GM21381 (cell line): ENCODE measurements at regions not wholly inside any gene's neighbourhood (a gene's known extent, or its start where the extent isn't known, plus 50 kb on each side); places are given as distances from the start of the nearest gene placed in this dataset.
"Not testable (repeated sequence)": the region's sequence is repeated elsewhere in the genome, so short reads cannot be mapped to it uniquely, and the experiment has no call there.

Experiments used
- ATAC-seq: cut with Tn5 transposase; IDR thresholded peaks from one replicate; pipeline ENCODE4 v1.9.1; 2021; ENCODE audit warnings: mild to moderate bottlenecking, moderate library complexity; ENCODE audit not compliant: unreplicated experiment

DNA sequence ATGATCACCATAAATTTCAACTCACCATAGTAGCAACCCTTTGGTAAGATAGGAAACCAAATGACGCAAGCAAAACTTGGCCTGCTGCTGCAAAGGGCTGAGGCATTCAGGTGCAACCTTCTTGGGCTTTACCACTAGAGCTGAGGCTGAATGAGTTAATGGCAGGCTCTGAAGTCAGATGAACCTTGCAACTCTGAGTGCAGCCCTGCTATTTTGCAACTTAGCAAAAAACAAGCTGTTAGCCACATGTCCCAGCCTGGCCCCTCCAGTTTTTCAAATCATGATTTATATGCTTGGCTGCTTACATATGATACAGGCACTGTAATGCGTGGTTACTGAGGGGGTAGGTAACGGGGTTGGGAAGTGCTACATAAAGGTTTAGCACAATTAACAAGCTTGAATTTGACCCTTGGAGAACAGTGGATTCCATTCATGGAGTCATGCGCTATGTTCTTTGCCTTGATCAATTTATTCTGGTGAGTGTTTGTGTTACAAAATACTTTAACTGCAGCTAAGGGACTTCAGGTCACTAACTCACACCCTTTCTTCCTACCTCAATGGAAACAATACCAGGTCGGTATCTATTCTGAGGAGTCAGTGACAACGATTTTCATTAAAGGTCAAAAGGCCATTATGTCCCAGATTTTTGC is 80.5 kb upstream of the PPARGC1A start:
- ATAC-seq: no peak

DNA sequence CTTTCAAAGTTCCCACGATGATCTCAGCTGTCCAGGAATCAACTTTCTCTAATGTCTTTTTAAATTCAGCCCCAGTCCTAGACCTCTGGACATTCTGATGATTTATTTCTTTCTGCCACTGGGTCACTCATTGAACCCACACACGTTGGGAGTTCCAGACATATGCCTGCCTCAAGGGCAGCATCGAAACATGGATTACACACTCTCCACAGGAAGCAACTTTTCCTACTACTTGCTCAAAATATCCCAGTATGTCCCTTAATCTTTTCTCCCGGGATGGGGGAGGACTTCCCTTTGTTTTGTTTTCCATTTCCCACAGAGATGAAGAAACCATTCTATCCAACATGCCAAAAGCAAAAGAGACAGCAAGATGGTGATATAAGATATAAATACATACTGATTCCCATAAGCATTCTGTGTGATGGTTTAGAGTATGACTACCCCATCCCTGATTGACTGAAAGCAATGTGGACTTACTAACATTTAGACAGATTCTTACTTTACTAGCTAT is 79.8 kb upstream of the PPARGC1A start:
- no peak for ATAC-seq

DNA sequence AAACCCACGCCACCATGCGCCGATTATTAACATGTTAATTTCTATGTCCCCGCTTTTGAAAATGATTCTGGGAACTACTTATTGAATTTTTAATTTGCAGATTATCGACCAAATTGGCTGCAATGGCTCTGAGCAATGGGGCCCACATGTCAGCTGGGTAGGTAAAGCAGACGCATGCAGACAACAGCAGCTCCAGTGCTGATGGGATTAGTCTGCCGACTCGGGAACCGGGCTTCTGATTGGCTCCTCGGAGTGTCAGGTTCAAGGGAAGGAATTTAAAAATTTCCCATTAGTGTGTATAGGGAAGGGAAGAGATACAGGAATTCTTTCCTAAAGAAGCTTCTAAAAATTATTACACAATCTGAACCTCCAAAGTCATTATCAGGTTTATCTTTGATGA is 77.4 kb upstream of the PPARGC1A start:
- ATAC-seq: no peak

DNA sequence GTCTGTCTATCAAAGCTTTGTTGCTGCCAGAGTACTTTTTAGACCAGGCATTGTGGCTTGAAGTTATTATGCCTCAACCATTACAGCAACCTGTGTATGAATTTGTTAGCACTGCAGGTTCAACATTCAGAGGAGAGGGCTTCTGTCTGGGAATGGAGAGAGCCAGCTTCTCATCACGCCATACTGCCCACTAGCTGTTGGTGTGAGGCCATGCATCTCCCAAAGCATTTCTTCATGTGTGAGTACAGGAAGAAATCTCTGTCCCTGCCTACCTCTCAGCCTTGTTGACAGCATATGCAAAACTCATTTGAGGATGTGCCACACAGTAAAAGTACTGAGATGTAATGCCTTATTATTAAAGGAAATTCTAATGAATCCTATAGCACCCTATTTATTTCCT is 76.9 kb upstream of the PPARGC1A start:
- ATAC-seq: no peak

DNA sequence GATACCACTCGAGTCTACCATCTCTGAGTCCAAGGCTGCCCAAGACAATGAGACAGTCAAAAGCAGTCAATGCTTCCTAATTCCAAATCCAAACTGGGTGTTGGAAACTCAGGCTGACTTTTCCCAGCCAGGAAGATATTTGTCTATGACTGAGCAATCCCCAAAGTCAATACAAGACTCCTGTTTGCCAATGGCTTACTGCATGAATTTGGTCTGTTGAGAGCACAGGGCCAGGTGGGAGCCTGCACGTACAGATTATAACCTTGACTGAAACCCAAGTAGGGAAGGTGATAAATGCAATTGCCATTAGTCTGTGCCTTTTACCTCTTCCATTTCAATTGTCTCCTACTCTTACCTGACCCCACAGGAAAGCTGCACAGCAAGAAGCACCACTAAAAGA is 72.6 kb upstream of the PPARGC1A start:
- ATAC-seq: no peak

DNA sequence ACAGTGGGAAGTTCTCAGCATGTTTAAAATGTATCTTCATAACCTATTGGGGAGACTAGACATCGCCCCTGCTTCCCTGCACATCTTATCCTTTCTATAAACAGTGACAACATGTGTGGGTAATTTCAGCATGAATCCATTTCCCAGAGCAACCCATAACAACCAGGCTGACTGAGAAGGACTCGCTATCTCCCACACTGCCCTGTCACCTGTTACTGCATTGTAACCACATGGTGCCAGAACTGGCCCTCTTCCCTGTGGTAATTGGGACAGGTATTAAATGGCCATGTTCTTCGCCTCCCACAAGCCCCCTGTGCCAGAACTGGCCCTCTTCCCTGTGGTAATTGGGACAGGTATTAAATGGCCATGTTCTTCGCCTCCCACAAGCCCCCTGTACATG is 71.5 kb upstream of the PPARGC1A start:
- ATAC-seq: not testable (repeated sequence)

DNA sequence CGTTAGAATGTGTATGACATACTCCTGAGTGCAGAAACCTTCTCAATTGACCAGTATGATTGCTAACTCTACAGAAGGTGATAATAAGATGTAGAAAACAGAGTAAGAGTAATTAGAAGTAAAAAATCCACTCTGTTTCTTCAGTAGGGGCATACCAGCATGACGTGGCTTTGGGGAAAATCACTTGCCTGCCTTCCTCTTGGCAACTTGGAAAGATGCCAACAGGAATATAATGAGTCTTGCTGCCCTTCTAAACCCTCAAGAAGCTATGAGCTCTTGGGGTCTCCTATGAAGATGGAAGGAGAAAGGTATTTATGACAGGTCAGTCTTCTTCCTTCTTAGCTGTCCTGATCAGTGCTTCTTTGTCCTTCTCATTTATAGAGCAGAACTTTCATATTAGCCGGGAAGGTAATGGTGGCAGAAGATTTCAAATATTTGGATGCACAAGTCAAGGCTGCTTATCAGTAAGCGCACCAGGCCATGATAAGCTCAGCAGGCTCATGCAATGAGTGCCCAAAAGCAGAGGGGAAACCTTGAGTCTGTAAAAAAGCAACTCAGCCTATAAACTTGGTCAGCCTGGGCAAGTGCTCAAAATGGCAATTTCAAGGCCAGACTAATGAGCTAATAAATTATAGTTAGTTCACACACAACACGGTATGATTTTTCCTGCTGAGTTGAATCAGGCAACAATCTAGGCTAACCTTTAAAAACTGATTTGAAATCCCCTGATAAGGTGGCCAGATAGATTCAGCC is 69.7 kb upstream of the PPARGC1A start:
- ATAC-seq: no peak

DNA sequence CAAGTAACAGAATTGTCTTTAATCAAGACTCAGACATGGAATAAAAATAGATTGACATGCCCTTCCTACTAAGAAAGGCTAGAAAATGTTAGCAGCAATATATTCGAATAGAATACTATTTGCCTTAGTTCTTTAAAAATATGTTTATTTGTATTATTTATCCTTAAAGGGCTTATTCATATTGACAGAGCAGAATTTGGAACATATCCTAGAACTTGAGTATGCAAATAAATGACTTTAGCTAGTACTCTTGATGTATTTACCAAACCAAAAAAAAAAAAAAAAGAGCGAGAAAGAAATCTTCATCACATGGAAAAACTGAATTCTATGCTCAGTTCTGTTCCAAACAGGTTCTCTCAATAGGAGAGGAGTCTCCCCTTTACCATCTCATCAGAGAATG is 68.9 kb upstream of the PPARGC1A start:
- no peak for ATAC-seq

DNA sequence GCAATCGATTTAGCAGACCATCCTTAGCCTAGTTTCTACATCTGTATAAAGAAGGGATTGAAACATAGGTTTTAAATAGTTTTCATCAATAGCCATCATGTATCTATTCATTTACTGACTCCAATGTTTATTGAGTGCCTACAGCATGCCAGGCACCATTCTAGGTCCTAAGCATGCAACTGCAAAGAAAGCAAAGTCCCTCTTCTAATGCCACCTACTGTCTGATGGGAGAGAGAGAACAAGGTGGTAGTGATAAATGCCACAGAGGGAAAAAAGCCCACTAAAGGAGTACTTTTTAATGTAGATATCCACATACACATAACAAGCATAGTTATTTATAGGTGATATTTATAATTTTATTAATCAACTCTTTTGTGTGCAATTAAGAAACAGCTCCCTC is 67.6 kb upstream of the PPARGC1A start:
- no peak for ATAC-seq

DNA sequence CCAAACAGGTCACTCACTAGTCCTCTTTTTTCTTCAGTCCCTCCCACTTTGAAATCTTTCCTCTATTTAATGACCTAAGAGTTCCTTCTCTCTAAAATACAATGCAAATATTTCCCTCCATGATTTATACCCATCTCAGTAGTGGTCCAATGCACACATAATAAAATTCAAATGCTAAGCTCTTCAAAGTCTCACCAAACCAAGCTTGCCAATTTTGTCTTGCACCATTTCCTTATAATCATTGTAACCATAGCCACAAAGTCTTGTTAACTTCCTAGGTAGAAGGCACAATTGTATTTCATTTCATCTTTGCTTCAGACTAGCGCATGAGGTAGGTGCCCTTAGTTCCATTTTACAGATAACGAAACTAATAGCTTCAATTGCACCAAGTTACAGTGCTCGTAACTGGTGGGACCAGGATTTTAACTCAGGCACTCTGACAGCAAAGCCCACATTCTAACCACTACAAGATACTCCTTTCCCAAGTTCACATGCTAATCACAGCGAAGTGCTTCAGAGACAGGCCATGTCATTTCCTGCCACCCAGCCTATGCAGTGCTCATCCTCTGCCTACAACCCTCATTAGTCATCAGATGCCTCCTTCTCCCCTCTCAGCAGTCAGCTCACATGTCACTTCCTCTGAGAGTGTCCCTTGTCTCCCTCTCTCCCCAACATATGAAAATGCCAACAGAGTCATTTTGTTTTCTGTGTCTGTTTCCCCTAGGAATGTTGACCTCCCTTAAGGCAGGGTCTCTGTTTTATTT is 66.9 kb upstream of the PPARGC1A start:
- ATAC-seq: no peak

DNA sequence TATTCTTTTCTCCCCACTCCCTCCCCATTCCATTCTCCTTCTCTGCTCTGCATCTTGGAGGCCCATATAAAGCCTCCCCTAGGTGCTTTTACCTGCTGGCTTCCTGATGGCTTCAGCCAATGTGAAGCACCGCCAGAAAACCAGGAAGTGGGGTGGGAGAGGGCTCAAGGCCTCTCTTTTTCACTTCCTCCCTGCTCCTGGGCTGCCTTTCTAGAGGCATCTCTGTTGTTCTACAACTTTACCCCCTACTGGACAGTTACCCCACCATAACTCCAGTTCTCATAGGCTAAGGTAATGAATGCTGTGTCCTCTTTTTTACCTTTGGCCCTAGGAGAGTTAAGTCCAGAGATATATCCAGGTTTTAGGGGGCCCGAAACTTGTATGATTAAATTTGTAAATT is 62.4 kb upstream of the PPARGC1A start:
- no peak for ATAC-seq

DNA sequence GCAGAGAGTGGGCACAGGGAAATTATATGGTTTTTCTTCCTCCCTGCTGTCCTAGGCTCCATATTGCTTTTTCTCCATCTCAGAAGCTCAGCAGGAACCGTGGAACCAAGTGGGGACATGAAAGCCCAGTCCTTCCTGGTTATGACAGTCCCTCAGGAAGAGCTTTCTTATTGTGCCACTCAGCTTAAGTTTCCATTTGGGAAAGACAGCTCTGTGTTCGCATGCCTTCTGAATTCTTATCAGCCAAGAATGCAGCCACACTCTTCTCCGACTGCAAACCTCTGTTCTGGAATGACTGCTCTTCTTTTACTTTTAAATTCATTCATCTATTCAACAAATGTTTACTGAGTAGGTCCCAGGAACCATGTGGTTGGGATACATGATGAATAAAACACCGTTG is 58.0 kb upstream of the PPARGC1A start:
- no peak for ATAC-seq

DNA sequence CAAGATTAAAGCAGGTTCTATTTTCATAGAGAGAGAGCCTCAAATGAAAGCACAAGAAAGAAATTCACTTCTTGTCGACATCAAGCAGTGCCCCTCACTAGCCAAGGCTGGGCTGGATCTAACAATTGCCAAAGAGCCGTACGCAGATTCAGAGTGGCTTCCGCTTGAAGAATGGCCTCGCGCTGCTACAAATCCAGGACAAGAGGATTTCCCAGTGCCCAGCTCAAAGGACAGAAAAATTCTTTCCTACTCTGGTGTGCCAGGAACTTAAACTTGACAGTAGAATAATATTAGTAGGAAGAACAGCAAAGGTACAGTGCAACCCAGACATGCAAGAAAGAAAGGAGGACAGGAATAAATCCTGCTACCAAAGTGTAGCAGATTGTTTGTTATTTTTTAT is 56.5 kb upstream of the PPARGC1A start:
- ATAC-seq: no peak

DNA sequence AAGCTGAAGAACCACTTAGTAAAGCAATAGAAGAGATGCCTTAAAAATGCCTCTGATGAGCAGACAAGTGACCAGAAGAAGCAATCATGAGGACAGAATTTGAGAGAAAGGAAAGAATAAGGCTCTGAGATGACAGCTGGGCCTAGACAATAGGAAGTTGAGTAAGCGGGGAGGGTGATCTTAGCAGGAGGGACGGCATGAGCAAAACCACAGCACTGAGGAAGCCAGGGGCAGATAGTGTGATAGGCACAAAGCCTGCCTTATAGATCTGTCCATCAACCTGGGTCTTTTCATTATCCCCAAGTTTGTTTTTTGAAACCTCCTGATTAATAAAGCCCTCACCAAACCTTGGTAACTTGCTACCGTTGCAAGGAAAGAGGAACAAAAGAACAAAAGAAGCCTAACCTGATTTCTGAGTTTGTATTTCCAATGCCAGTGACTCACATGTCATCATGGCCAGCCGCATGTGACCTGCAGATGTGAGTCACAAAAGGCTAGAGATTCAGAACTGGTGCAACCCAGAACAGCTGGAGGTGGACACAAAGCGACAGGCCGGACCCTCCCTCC is 55.7 kb upstream of the PPARGC1A start:
- ATAC-seq: no peak

DNA sequence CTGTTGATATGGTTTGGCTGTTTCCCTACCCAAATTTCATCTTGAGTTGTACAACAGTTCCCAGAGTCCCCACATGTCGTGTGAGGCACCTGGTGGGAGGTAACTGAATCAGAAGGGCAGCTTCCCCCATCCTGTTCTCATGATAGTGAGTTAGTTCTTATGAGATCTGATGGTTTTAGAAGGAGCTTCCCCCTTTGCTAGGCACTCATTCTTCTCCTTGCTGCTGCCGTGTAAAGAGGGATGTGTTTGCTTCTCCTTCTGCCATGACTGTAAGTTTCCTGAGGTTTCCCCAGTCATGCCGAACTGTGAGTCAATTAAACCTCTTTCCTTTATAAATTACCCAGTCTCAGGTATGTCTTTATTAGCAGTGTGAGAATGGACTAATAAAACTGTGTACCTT is 54.7 kb upstream of the PPARGC1A start:
- ATAC-seq: not testable (repeated sequence)

DNA sequence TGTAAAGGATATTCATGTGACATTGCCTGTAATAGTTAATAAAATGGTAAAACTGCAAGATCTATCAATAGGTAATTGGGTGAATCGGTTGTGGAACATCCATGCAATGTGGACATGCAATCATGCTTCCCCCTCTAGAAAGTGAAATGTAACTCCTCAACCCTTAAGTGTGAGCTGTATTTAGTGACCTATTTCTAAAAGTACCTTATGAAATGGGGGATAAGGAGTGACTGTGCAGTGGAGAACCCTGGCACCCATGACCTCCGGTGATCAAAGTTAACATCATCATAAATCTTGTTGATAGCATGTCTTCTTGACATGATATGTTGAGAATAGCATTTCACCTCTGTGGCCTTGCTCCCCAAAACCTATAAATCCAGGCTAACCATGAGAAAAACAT is 53.6 kb upstream of the PPARGC1A start:
- ATAC-seq: no peak

DNA sequence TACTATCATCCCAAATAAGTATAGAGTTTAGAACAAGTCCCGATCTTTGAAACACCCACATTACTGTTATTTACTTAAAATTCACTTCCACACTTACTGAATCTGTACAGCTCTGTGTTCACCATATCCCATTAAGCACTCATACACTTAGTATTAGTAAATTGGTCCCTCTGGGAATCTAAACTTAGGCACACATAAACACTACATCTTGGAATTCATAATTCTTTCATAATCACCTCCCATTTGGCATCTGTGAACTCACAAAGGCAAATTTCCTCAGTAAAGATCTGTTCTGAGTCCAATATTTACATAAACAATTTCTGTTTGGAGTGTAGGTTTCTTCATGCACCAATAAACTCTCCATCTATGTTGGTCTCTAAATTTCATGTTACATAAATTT is 52.6 kb upstream of the PPARGC1A start:
- ATAC-seq: no peak
